ENCODE measurements at regions not wholly inside any gene's neighbourhood (a gene's known extent, or its start where the extent isn't known, plus 50 kb on each side); places are given as distances from the start of the nearest gene placed in this dataset.

DNA sequence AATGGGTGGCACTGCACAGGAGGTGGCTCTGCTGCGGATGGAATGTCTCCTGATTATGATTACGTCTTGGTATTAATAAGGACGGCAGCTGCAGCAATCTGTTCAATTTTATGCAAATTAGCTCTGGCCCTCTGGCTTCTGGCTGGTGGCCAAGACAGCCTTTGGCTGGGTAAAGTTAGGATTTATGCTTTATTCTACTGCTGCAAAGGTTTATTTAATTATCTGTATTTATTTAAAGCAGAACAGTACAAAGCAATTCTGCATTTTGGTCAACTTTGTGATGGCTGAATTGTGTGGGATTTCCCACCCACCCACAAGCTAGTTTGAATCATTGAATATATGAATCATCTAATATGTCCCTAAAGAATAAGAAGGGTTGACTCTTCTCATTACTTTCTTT lies 745.6 kb upstream of the FAM241A start:
- no peak overlapping the region for H3K4me2 ChIP-seq (ENCODE audit: low read depth, low read length)
- no peaks in the 10 kb centered on the region for H4K20me1 ChIP-seq (ENCODE audit: insufficient read depth, low read length)
- no peak overlapping the region for H2BK120ac ChIP-seq (ENCODE audit: low read depth, low read length)
- no peaks in the 10 kb centered on the region for H3K9me1 ChIP-seq (ENCODE audit: insufficient read depth, low read length)
- no peak overlapping the region for H2BK15ac ChIP-seq (ENCODE audit: low read depth, low read length)
- H3K4ac ChIP-seq (ENCODE audit: low read depth, low read length) = no peak overlapping the region
- H3K9ac ChIP-seq (ENCODE audit: low read depth, low read length) = no peak overlapping the region
- H3K4me1 ChIP-seq (ENCODE audit: control insufficient read depth, insufficient read depth, low read length) = peaks cover 1% of the 10 kb centered on the region; the same call in 1 of the 2 replicates
- no CpG with 5 or more reads among the region's 3 CpGs for WGBS, 2 experiments (ENCODE audit: extremely low coverage in 2 of 2, insufficient read length in 1 of 2)
- no peak overlapping the region for H3K18ac ChIP-seq (ENCODE audit: low read depth, low read length)
- no peaks in the 10 kb centered on the region for H3K36me3 ChIP-seq (ENCODE audit: control insufficient read depth, insufficient read depth, low read length)
- CTCF ChIA-PET = no interaction called here
- BruUV-seq (replicated peaks) = no TSS peak
- H3K23ac ChIP-seq (ENCODE audit: low read depth, low read length) = no peak overlapping the region
- dilution Hi-C loops (cut with HindIII; ENCODE audit: low sequenced_read_pairs, unreplicated experiment) = no loop called here
- H2AFZ ChIP-seq (replicated peaks; ENCODE audit: low read length, poor library complexity) = no peak overlapping the region
- H4K8ac ChIP-seq (ENCODE audit: low read depth in 2 of 2, low read length in 2 of 2) = no peak overlapping the region
- H2AK9ac ChIP-seq (replicated peaks; ENCODE audit: low read depth, low read length, poor library complexity) = no peak overlapping the region
- H3K9me3 ChIP-seq (ENCODE audit: control insufficient read depth, insufficient read depth, low read length) = no peaks in the 10 kb centered on the region
- no peak overlapping the region for H3K4me3 ChIP-seq (ENCODE audit: insufficient read depth, low read depth, low read length)
- POLR2A ChIA-PET (ENCODE audit: unreplicated experiment) = no interaction called here
- H2BK20ac ChIP-seq (ENCODE audit: low read depth, low read length) = no peak overlapping the region
- no peak overlapping the region for H2BK5ac ChIP-seq (ENCODE audit: low read depth, low read length, poor library complexity, severe bottlenecking)
- no peak overlapping the region for H3K56ac ChIP-seq (ENCODE audit: extremely low read depth, insufficient read depth, low read length)
- no peaks in the 10 kb centered on the region for H3K79me1 ChIP-seq (ENCODE audit: low read depth in 1 of 2, low read length in 2 of 2)
- no peak for TF ChIP-seq MAFK (IDR thresholded peaks at IDR 0.05; ENCODE audit: low read depth, low read length)
- no peak overlapping the region for H4K5ac ChIP-seq (ENCODE audit: low read depth, low read length)
- no peak overlapping the region for H2AK5ac ChIP-seq (ENCODE audit: low read depth, low read length)
- in situ Hi-C loops (cut with MboI; ENCODE audit: low sequenced_read_pairs) = no loop called here
- peak; percentile 6 for DNase-seq
- no peak for ATAC-seq (ENCODE audit: low read depth)
- H3K27me3 ChIP-seq (ENCODE audit: control insufficient read depth, insufficient read depth, low read length) = no peaks in the 10 kb centered on the region
- no peak overlapping the region for H4K91ac ChIP-seq (ENCODE audit: insufficient read depth, low read depth, low read length)
- intact Hi-C loops (cut with micrococcal nuclease) = no loop called here
- H3K14ac ChIP-seq (replicated peaks; ENCODE audit: low read depth, low read length) = no peak overlapping the region
- no peak overlapping the region for H3K27ac ChIP-seq (ENCODE audit: insufficient read depth, low read length)

Measured in IMR-90 (cell line).